ENCODE measurements at regions not wholly inside any gene's neighbourhood (a gene's known extent, or its start where the extent isn't known, plus 50 kb on each side); places are given as distances from the start of the nearest gene placed in this dataset.

DNA sequence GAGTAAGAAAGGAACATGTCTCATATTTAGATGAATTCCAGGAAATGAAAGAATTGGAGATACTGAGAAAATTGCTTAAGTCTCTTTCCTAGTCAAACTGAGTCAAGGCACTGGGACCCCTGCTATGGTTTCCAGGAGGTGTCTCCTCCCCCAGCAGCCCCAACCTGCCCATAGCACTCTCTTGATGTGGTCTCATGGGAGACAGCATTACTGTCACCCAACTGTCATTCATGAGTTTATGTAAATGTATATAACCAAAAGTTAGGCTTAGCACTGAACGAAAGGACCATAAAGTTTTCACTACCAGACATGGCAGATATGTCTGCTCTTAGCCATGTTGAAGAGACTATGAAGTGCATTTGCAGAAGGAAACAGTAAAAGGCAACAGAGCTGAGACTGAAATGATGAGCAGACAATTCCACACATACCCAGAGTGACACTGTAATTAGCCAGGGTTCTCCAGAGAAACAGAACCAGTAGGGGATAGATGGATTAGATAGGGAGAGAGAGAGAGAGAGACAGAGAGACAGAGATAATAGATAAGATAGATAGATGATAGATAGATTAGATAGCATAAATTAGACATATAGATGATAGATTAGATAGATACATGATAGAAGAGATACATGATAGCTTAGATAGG, 328.1 kb downstream of the BRD1 start:
- H3K4me3 ChIP-seq (ENCODE audit: low read depth, low read length) = no peak overlapping the region

DNA sequence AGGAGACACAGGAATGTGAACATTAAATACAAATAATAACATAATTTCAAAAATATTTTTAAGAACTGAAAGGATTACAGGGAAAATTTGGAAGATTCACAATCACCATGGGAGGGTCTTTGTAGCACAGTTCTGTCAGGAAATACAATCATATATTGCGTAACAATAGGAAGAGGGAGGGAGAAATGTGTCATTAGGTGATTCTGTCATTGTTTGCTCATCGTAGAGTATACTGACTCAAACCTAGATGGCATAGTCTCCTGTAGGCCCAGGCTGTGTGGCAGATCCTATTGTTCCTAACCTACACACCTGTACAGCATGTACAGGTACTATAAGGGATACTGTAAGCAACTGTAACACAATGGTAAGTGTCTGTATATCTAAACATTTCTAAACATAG, 330.4 kb downstream of the BRD1 start:
- no peak for TF ChIP-seq CTCF (IDR thresholded peaks at IDR 0.05; ENCODE audit: borderline replicate concordance, insufficient read depth, low read depth, low read length)
- no peak overlapping the region for H3K4me3 ChIP-seq (ENCODE audit: low read depth, low read length)

More for the DNA sequence above, 328.1 kb downstream of the BRD1 start:
- TF ChIP-seq CTCF (IDR thresholded peaks at IDR 0.05; ENCODE audit: borderline replicate concordance, insufficient read depth, low read depth, low read length) = no peak

DNA sequence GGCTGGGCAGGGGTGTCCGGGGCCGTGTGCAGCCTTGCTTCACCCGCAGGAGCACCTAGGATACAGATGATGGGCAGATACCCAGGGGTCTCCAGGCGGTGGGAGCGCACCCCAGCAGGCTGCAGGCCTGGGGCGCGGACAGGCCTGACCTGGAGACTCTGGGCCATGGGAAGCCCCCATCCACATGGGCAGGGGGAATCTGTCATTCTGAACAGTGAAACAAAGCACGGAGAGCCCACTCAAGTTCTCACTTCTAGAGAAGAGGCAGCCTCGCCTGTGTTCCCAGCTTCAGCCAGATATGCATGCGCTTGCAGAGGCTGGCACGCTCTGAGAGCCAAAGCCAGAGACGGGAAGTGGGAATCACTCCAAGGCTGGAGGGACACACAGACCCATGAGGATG, 333.1 kb downstream of the BRD1 start:
- TF ChIP-seq CTCF (IDR thresholded peaks at IDR 0.05; ENCODE audit: borderline replicate concordance, insufficient read depth, low read depth, low read length) = no peak
- no peak overlapping the region for H3K4me3 ChIP-seq (ENCODE audit: low read depth, low read length)

- no peak overlapping the region for H3K4me3 ChIP-seq (ENCODE audit: low read depth, low read length)
- no peak for TF ChIP-seq CTCF (IDR thresholded peaks at IDR 0.05; ENCODE audit: borderline replicate concordance, insufficient read depth, low read depth, low read length)
Observed at GRCh38 chr22:49492741-49493251, 334.9 kb downstream of the BRD1 start.

DNA sequence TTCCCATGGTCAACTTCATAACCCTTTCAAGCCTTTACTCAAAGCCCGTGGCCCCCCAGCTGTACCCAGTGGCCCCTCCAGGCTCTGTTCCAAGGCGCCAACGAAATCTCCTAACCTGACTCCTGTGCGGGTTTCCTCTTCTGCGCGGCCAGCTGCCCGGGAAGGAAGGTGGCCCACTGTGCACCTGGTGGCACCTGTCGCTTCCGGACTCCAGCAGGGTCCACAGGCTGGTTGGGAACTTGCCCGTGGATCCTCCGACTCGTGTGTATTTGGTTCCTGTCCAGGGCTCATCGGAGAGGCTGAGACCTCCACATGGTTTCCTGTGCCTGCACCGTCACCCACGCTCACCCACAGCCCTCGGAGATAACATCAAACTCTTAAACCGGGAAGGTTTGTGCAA, 335.4 kb downstream of the BRD1 start:
- H3K4me3 ChIP-seq (ENCODE audit: low read depth, low read length) = no peak overlapping the region
- no peak for TF ChIP-seq CTCF (IDR thresholded peaks at IDR 0.05; ENCODE audit: borderline replicate concordance, insufficient read depth, low read depth, low read length)

GRCh38 chr22:49491726-49492125, 335.9 kb downstream of the BRD1 start:
- TF ChIP-seq CTCF (IDR thresholded peaks at IDR 0.05; ENCODE audit: borderline replicate concordance, insufficient read depth, low read depth, low read length) = no peak
- no peak overlapping the region for H3K4me3 ChIP-seq (ENCODE audit: low read depth, low read length)

GRCh38 chr22:49491221-49491635, 336.4 kb downstream of the BRD1 start:
- H3K4me3 ChIP-seq (ENCODE audit: low read depth, low read length) = no peak overlapping the region
- no peak for TF ChIP-seq CTCF (IDR thresholded peaks at IDR 0.05; ENCODE audit: borderline replicate concordance, insufficient read depth, low read depth, low read length)
